GM18868 (cell line): ENCODE measurements at regions not wholly inside any gene's neighbourhood (a gene's known extent, or its start where the extent isn't known, plus 50 kb on each side); places are given as distances from the start of the nearest gene placed in this dataset.

Experiments
- ATAC-seq: cut with Tn5 transposase; IDR thresholded peaks from one replicate; pipeline ENCODE4 v1.9.1; 2021; ENCODE audit warnings: mild to moderate bottlenecking, moderate library complexity; ENCODE audit not compliant: unreplicated experiment

DNA sequence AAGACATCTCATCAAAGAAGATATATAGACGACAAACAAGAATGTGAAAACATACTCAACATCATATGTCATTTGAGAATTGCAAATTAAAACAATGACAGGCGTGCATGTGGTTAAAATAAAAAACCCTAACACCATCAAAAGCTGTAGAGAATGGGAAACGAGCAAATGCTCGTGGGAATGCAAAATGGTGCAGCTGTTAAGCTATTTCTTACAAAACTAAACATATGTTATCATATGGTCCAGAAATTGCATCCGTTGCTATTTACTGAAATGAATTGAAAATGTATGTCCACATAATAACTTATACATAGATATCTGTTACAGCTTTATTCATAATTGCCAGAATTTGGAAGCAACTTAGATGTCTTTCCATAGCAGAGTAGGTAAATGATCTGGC lies 574.4 kb downstream of the TNS3 start:
- ATAC-seq = no peak

DNA sequence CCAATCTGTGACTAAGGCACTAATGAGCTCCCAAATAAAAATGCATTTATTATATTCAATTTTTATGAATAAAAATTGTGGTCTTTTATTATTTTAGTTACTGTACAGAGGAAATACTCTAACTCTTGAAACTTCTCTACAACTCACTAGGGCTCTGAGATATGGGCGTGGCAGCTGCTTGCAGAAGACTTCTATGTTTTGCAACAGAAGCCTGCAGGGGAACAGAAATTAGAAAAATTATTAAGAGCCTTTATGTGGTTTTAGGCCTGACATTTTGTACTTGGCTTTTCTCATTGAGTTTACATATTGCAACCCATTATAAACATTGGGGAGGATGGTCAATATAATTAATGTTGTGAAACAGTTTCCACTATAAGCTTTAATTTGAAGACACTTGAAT lies 581.4 kb downstream of the TNS3 start:
- no peak for ATAC-seq

DNA sequence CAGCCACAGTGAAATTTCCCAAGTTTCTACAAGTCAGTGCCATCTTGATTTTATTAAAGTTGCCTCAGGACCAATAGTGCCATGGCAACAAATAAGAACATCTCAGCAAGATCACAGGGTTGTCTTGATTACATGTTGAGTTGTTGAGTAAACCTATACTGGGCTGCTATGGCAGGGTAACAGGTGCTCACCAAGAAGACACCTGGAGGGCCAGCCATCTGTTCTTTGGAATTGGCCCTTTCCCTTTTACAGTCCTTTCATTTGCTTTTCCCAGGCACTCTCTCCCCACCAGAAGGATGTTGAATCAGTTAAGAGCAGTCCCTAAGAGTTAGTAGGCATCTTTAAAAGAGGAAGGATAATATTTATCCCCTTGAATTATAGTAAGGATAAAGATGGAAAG lies 582.0 kb downstream of the TNS3 start:
- ATAC-seq = no peak

DNA sequence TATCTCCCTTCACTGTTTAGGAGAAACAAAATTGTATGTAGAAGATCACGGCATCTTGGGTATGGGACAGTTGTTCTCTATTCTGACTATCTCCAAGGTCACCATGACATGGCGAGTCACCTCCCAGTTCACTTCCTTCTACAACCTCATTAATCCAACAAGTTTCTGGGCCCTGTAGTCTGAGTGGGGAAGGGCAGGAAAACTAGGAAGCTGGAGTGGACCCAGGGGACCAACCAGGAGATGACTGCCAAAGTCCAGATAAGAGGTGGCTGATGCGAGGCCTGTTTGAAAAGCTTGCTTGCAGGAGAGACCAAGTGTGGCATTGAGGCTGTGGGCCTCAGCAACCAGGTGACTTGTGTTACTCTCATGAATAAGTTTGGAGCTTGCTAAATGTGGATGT lies 584.9 kb downstream of the TNS3 start:
- no peak for ATAC-seq

DNA sequence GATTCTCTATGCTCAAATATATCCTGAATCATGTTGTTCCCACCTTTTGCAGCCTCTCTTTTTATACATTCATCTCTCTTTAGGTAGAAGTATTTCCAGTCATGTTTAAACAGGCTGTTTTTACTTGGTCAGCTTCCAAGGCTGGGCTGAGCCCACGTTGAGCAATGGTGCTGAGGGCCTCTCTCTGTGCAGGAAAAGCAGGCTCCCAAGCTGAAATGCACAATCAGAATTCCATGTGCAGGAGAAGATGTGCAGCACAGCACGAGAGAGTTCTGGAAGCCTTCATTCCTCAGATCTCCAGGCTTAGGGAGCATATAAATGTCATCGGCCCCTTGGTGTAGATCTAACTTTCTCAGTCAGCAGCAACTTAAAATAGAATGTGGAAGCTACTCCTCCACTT lies 588.5 kb downstream of the TNS3 start:
- ATAC-seq = no peak

DNA sequence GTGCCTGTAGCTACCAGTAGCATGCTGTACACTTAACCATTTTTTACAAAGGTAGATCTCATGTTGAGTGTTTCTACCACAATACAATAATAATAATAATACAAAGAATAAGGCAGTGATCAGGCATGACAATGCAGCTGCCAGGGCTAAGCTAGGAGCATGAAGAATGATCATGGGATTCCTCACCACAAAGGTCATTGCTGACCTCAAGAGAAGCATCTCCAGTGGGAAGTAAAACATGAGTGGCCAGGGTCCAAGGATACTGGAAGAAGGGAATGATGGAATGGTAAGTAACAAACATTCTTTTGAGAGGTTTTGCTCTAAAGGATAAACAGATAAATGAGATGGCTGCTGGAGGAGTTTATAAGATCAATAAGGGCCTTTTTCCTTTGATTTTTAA lies 591.1 kb downstream of the TNS3 start:
- ATAC-seq = no peak

DNA sequence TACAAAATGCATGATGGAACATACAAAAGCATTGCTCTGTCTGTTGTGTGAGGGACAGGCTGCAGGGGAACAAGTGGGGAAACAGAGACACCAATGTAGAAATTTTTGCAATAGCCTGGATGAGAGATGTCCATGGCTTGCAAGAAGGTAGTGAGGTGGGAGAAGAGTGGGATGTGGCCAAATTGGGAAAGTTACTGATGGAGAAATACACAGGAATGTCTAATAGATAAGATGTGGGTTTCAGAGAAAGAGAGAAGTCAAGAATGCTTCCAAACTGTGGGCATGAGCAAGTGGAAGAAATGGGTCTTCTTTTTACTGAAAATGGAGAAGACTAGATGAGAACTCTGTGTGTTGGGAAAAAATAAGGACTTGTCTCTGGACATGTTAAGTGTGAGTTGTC lies 592.7 kb downstream of the TNS3 start:
- no peak for ATAC-seq

DNA sequence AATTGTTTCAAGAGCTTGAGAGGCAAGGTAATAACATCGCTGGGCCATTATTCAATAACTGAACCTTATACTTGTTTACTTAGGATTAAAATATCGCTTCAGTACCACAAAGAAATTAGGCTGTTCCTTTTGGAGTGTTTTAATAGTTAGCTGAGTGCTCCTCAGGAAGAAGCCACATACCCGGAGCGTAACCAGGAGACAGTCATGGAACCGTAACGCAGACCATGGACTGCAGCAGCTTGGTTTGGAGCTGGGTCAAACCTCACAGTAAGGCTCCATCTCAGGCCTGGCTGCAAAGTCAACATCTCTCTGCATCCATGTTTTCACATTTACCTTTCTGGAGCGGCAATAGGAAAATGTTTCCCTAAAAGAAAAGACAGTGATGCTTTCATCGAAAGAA lies 599.0 kb downstream of the TNS3 start:
- ATAC-seq = no peak

DNA sequence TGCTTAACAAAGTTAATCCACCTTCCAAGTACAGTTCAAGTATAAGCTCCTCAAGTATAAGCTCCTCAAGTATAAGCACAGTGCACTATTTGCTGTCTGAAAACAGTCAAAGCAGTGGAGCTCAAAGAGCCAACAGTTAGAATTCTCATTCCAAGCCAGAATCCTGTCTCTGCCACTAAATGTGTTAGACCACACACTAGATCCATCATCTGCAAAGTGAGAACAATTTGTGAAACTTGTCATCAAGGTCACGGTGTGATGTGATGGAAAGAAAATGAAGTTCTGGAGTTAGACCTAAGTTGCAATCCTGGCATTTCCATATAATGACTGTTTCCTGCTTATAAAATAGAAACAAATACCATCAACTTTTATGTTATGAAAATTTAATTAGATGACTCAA lies 602.5 kb downstream of the TNS3 start:
- no peak for ATAC-seq

DNA sequence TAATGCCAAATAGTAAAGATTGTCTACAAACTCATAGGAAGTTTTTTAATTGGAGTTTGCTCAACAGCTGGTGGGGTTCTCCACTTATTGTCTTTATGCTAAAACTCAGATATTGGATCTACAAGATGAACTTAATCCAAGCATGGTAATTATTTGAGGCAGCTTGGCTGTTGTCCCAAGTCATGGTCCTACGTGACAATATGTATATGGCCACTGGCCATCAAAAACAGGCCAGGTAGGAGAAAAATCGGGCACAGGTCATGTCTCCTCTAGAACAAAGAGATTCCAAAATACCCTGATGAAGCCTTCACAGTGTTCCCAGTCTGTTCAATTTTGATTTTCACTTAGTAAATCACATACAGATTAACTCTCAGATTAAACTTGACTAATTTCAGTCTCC lies 606.4 kb downstream of the TNS3 start:
- no peak for ATAC-seq

DNA sequence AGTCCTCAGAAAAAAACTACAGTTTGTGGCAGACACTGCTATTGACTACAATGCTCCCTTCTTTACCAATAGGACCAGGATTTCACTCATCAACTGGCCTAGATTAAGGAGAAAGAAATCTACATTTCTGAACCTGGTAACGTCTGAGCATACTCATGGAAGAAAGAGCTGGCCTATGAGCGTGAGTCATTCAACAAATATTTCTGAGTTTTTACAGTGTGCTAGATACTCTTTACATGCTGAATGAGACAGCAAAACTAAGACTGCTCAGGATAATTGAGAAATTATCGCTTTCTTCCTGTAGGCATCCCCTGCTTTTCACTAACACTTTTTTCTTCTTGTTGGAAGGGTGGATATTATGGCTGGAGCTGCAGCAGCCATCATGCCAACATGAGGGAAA lies 609.7 kb downstream of the TNS3 start:
- no peak for ATAC-seq

DNA sequence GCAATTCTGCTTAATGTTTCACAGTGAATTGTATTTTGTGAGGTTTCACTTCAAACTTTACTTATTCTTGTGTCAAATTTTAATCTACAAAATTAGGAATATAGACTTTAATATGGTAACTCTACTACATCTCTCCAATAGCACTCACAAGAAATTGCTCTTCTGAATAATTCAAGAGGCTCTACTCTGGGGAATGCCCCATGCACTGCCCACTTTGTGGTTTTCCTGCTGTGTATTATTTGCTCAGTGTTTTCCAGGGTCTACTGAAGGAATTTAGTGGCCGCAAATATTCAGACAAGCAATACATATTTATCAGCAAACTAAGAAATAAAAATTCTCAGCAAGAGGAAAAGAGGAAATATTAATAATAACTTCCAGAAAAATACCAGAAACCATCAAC lies 611.4 kb downstream of the TNS3 start:
- ATAC-seq = no peak

DNA sequence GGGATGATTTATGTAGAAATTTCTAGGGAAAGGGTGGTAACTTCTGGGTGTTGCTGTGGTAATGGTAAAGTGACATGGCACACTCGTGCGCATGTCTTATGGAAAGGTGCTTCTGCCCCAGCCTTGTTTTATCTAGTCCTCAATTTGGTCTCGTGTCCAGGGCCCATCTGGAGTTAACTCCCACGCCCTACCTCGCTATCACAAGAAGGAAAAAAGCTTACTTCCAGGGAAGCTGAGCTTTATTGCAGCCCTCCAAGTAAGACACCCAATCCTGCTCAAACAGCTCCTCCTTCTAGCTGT lies 611.8 kb downstream of the TNS3 start:
- no peak for ATAC-seq

DNA sequence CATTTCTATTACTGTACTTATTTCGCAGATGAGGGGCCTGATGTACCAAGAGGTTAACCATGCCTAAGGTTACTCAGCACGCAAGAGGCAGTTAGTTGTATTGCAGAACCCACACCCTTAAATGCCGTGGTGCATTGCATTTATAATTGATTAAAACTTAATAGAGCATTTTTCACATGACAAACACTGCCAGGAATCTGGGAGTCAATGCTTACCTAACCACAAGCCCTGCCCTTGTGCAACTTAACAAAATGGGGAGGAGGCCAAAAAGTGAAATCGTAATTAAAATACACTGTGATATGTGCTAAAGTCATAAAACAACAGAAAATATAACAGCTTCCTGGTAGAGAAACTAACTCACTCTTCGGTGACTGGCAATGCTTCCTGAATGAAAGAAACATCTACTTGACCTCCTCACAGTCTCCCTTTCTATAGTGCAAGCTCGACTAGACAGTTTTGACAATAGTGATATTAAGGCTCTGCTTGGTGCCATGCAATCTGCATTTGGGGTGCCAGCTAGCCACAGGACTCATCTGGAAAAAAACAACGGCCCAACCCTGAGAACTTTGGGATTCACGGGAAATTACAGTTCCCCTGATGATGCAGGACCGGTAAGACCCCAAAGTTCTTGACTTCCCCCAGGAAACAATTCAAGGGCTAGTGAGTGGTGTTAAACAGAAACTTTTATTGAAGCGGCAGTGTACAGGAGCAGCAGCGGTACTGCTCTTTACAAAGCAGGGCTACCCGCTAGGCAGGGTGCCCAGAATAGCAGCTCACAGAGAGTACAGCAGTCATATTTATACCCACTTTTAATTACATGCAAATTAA lies 612.4 kb downstream of the TNS3 start:
- ATAC-seq = no peak

DNA sequence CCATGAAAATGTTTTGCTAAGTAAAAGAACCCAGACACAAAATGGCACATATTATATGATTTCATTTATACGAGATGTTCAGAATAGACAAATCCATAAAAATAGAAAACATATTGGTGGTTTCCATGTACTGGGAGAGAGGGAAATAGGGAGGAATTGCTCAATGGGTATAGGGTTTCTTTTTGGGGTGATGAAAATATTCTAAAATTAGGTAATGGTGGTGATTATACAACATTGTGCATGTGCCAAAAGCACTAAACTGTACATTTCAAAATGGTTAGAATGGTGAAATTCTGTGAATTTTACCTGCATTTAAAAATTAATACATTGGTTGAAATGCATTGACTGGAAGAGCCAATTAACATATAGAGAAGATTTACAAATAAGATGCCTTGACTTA lies 613.9 kb downstream of the TNS3 start:
- ATAC-seq = no peak

DNA sequence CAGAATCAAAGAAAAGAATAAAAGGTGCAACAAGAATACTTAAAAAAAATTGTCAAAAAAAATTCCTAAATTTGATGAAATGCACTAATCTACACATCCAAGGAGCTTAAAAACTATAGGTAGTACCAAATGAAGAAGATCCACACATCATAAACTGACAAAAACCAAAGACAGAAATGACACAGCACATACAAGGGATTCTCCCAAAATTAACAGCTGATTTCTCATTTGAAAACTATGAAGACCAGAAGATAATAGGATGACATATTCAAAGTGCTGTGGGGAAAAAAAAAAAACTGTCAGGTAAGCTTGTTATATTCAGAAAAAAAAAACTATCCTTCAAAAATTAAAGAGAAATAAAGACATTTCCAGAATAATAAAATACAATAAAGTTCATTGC lies 618.2 kb downstream of the TNS3 start:
- no peak for ATAC-seq

DNA sequence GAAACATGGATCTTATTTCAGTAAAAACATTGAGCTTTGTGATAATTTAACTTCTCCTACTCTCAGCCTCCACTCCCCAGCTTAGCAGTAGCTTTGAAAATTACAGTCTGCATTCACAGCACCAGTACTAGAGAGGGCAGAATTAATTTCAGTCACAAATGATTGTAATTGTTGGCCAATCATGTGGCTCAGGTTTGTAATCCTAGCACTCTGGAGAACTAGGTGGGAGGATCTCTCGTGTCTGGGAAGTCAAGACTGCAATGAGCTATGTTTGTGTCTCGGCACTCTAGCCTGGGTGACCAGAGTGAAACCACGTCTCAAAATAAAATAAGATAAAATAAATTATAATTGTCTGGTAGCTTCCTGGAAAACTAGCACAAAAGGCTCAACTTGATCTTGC lies 620.9 kb downstream of the TNS3 start:
- ATAC-seq = no peak

DNA sequence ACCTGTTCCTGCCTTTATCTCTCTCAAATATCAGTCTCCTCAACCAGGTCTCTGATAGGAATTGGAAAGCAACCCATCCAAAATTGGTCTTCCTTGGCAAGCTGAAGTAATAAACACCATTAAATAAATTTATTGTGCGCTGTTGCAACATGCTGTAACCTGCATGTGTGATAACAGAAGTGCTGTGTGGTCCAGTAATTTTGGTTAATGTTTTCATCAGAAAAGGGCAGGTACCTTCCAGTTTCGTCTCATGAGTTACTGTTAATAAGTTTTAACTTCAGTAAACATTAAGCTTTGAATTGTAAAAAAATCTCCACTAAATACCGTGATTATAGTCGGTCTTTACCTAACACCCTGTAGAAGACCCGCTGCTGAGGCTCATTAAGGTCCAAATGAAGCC lies 624.7 kb downstream of the TNS3 start:
- ATAC-seq = no peak

DNA sequence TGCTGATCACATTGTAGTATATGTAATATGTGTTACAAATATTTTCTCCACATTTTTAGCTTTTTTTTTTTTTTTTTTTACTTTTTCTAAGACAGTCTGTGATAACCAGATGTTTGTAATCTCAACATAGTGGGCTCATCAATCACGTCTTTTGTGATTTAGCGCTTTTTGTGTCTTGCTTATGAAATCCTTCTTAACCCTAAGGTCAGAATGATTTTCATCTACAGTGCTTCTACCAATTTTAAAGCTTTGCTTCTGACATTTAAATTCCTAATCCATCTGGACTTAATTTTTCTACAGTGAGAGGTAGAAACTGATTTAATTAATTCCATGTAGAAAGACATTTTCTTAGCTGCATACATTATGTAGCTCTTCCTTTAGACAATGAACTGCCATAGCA lies 626.4 kb downstream of the TNS3 start:
- no peak for ATAC-seq

DNA sequence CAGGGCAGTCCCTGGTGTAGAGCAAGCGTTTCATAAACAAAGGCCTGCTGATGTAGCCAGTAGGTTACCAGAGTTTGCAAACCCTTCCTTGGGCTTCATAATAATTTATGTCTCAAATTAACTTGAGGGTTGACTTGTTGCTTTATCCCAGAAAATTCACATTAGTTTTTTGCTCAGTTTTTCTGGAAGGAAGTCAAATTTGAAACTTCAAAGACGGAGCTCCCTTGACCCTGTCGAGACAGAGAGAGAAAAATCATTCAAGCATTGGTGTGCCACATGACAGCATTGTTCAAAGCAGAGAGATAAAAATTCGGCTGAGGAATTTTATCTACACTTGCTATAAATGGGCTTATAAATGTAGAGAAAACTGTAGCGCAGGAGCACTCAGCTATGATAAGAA lies 627.7 kb downstream of the TNS3 start:
- ATAC-seq = no peak

DNA sequence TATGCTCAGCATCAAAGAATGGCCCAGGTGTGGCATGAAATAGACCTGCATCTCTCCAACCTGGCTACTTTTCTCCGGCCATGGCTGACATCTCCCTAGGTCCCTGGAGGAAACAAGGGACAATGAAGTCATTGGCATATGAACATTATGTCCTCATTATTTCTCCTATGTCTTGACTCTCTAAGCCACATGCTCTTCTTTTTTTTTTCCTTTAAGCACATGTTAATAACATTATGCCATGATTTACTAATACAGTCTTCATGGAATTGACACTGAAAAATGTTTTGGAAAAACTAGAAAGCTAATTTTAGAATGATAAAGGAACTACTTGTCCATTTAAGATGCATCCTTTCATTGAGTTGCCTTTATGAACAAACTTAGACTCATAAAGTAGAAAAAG lies 628.9 kb downstream of the TNS3 start:
- no peak for ATAC-seq

DNA sequence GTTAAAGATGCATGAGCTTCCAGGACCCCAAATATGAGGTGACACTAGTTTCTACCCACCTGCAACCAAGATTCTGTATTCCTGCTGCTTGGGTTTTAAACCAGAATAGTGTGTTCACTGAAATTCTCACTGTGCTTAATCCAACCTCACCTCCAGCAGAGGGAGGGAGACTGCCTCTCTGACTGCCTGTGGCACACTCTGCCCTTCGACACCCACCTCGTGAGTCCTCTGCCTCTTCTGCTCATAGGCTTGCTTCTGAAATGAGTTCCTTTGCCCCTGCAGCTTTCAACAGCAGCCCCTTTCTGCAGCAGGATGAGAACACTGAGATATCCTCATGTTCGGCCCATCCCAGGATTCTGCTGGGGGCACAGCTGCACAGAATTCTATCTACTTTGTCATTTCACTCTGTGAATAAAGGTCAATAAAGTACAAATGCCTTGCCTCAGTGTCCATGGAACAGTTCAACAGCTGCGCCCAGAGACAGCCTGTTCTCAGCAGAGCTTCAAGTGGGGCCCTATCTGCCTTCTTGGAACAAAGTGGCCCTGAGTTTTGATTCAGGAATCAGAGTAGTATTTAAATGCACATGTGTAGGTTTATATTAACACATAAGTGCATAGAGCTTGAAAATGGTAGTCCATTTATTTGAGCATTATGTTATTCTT lies 632.5 kb downstream of the TNS3 start:
- no peak for ATAC-seq

DNA sequence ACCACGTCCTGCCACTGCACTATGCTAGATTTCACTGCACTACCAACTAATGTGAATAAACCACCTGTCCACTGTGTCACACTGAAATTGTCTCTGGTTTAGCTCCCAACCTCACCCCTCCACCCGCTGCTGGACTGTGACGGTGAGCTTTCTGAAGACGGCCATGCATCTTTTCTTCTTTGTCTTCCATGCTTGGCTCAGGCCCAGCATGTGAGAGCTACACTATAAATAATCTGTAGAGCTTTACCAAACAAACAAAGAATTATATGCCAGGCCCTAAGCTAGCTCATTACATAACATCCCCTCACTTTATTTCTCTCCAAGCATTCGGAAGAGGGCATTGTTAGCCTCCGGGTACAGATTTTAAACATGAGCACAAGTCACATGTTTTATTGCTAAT lies 633.2 kb downstream of the TNS3 start:
- ATAC-seq = no peak
